GM18861 (cell line): ENCODE measurements at regions not wholly inside any gene's neighbourhood (a gene's known extent, or its start where the extent isn't known, plus 50 kb on each side); places are given as distances from the start of the nearest gene placed in this dataset.

Source experiments
- ATAC-seq: cut with Tn5 transposase; IDR thresholded peaks from one replicate; pipeline ENCODE4 v1.9.1; 2021; ENCODE audit not compliant: unreplicated experiment

GRCh38 chr1:234692966-234693580 lies 83.1 kb upstream of the IRF2BP2 start:
- ATAC-seq, result no peak

- no peak for ATAC-seq
Observed at GRCh38 chr1:234691567-234691966, 81.6 kb upstream of the IRF2BP2 start.

GRCh38 chr1:234690872-234691271 lies 80.9 kb upstream of the IRF2BP2 start:
- ATAC-seq, result no peak

GRCh38 chr1:234689236-234689635 lies 79.3 kb upstream of the IRF2BP2 start:
- no peak for ATAC-seq

GRCh38 chr1:234687011-234687410 lies 77.0 kb upstream of the IRF2BP2 start:
- no peak for ATAC-seq

- no peak for ATAC-seq
Observed at GRCh38 chr1:234686035-234686434, 76.1 kb upstream of the IRF2BP2 start.

GRCh38 chr1:234684856-234685255 lies 74.9 kb upstream of the IRF2BP2 start:
- no peak for ATAC-seq

GRCh38 chr1:234683861-234684632 lies 74.1 kb upstream of the IRF2BP2 start:
- no peak for ATAC-seq

GRCh38 chr1:234683127-234683860 lies 73.3 kb upstream of the IRF2BP2 start:
- ATAC-seq, result no peak

- ATAC-seq, result no peak
Observed at GRCh38 chr1:234681990-234682389, 72.0 kb upstream of the IRF2BP2 start.

- no peak for ATAC-seq
Observed at GRCh38 chr1:234681065-234681464, 71.1 kb upstream of the IRF2BP2 start.

- ATAC-seq, result no peak
Observed at GRCh38 chr1:234680331-234680904, 70.4 kb upstream of the IRF2BP2 start.

GRCh38 chr1:234676103-234676594 lies 66.2 kb upstream of the IRF2BP2 start:
- ATAC-seq, result no peak

- no peak for ATAC-seq
Observed at GRCh38 chr1:234675572-234675971, 65.6 kb upstream of the IRF2BP2 start.

- ATAC-seq, result no peak
Observed at GRCh38 chr1:234675006-234675405, 65.0 kb upstream of the IRF2BP2 start.

- no peak for ATAC-seq
Observed at GRCh38 chr1:234674218-234674815, 64.3 kb upstream of the IRF2BP2 start.

GRCh38 chr1:234672349-234673135 lies 62.6 kb upstream of the IRF2BP2 start:
- ATAC-seq, result no peak

- ATAC-seq, result no peak
Observed at GRCh38 chr1:234670967-234671626, 61.1 kb upstream of the IRF2BP2 start.

GRCh38 chr1:234669499-234669898 lies 59.5 kb upstream of the IRF2BP2 start:
- ATAC-seq, result no peak

GRCh38 chr1:234668577-234668955 lies 58.6 kb upstream of the IRF2BP2 start:
- no peak for ATAC-seq
